HepG2 (cell line): ENCODE measurements at regions not wholly inside any gene's neighbourhood (a gene's known extent, or its start where the extent isn't known, plus 50 kb on each side); places are given as distances from the start of the nearest gene placed in this dataset.

ENCODE experiments used
- ATAC-seq: fragments of 200-7000 bp; cut with Tn5 transposase; 3 replicates; pipeline ENCODE4 v1.9.1; 2020; ENCODE audit warnings: mild to moderate bottlenecking, moderate library complexity
- BruUV-seq: library from RNA; stranded (reverse); fragments of 400-500 nt; replicated peaks from 2 replicates; lab custom pipeline; 2021; lab: Mats Ljungman, UMichigan
- CTCF ChIA-PET: fragments of 300-600 bp; formaldehyde crosslinking; extraction: SDS; loops from one replicate; lab custom pipeline; 2021; ENCODE audit warnings: low total read pairs, inconsistent platforms, low intra/inter-chr PET ratio; lab: Yijun Ruan, JAX
- POLR2A ChIA-PET: fragments of 350-600 bp; sonication (Branson Sonifier 250); formaldehyde crosslinking; loops from one replicate; lab custom pipeline; 2020; ENCODE audit warnings: antibody characterized with exemption, inconsistent platforms; lab: Yijun Ruan, JAX
- DNase-seq: peaks from one replicate; pipeline ENCODE4 v3.0.0-alpha.2; 2015; ENCODE audit warnings: low spot score
- FAIRE-seq: peaks from 3 replicates; lab custom pipeline; 2011; peaks lifted over from hg19 to GRCh38; lab: Jason Lieb, UNC
- H2AFZ ChIP-seq: one replicate; pipeline ENCODE4 v1.6.1; 2011; ENCODE audit warnings: low read length, inconsistent platforms
- H3K27ac ChIP-seq: fragments of 300-600 bp; 3 replicates; pipeline ENCODE4 v1.8.0; 2011; ENCODE audit warnings: mixed run types, mild to moderate bottlenecking, mixed read lengths, low read length, inconsistent platforms; ENCODE audit not compliant: insufficient read depth; ENCODE audit errors: extremely low read length
- H3K27me3 ChIP-seq, 2 experiments: fragments of 200-600 bp in 1 of 2; 2 replicates in 1 of 2; 3 replicates in 1 of 2; pipeline versions ENCODE4 v1.6.0 to v1.8.0; 2011; ENCODE audit warnings: low read length in 2 of 2, mild to moderate bottlenecking in 2 of 2, moderate library complexity in 2 of 2, inconsistent platforms in 1 of 2; ENCODE audit not compliant: insufficient read depth in 2 of 2, control insufficient read depth in 1 of 2
- H3K36me3 ChIP-seq, 2 experiments: fragments of 200-600 bp in 1 of 2; replicated peaks in 1 of 2; 2 replicates in 1 of 2; 3 replicates in 1 of 2; pipeline versions ENCODE4 v1.5.1 to v1.8.0; 2011; ENCODE audit warnings: low read length in 2 of 2, inconsistent platforms in 1 of 2; ENCODE audit not compliant: insufficient read depth in 2 of 2, control insufficient read depth in 1 of 2
- H3K4me1 ChIP-seq: 2 replicates; pipeline ENCODE4 v1.5.1; 2012; ENCODE audit warnings: low read length, inconsistent platforms; ENCODE audit not compliant: insufficient read depth
- H3K4me2 ChIP-seq: 2 replicates; pipeline ENCODE4 v1.6.0; 2011; ENCODE audit warnings: low read depth, low read length, inconsistent platforms
- H3K4me3 ChIP-seq, 3 experiments: fragments of 200-600 bp in 1 of 3; sonication (generic), shearing (Covaris generic) in 1 of 3; replicated peaks in 1 of 3; 2 replicates each; pipeline ENCODE4 v1.5.1; 2011 to 2016; ENCODE audit warnings: low read length in 3 of 3, inconsistent platforms in 2 of 3, low read depth in 2 of 3, mild to moderate bottlenecking in 2 of 3, control low read depth in 1 of 3, mixed read lengths in 1 of 3; ENCODE audit not compliant: insufficient read depth in 1 of 3
- H3K79me2 ChIP-seq: one replicate; pipeline ENCODE4 v1.6.1; 2011; ENCODE audit warnings: low read length, inconsistent platforms; ENCODE audit not compliant: insufficient read depth
- H3K9ac ChIP-seq: 2 replicates; pipeline ENCODE4 v1.6.0; 2011; ENCODE audit warnings: mild to moderate bottlenecking, low read depth, low read length, inconsistent platforms; ENCODE audit not compliant: insufficient read depth
- H3K9me3 ChIP-seq: 2 replicates; pipeline ENCODE4 v1.5.1; 2012; ENCODE audit warnings: mild to moderate bottlenecking, low read length
- H4K20me1 ChIP-seq: 2 replicates; pipeline ENCODE4 v1.6.0; 2011; ENCODE audit warnings: inconsistent platforms, mild to moderate bottlenecking, low read length, moderate library complexity; ENCODE audit not compliant: insufficient read depth
- CEBPB ChIP-seq: IDR thresholded peaks from 2 replicates; pipeline ENCODE4 v1.6.1; 2011; ENCODE audit warnings: low read depth, low read length, improper control_type of control experiment, borderline replicate concordance
- HNRNPH1 ChIP-seq: fragments of 200-400 bp; formaldehyde crosslinking; optimal IDR thresholded peaks from 2 replicates; pipeline ENCODE3; 2017; ENCODE audit warnings: mild to moderate bottlenecking, low read depth, low read length
- IRF9 ChIP-seq: sonication (generic); formaldehyde crosslinking; IDR thresholded peaks from 2 replicates; pipeline ENCODE4 v1.8.0; 2022; ENCODE audit warnings: missing genetic modification reagents, mild to moderate bottlenecking, borderline replicate concordance
- MNT ChIP-seq: fragments of 450-650 bp; IDR thresholded peaks from 2 replicates; pipeline ENCODE4 v1.6.1; 2016
- SAFB2 ChIP-seq: sonication (generic); formaldehyde crosslinking; IDR thresholded peaks from 2 replicates; pipeline ENCODE4 v1.5.1; 2020; ENCODE audit warnings: missing genetic modification reagents, low read depth, mild to moderate bottlenecking, borderline replicate concordance
- SNAPC4 ChIP-seq: sonication (generic); formaldehyde crosslinking; IDR thresholded peaks from 2 replicates; pipeline ENCODE4 v1.4.0; 2020; ENCODE audit warnings: mild to moderate bottlenecking, missing genetic modification reagents
- ZBTB25 ChIP-seq: IDR thresholded peaks from 2 replicates; pipeline ENCODE4 v1.6.1; 2018; ENCODE audit warnings: missing genetic modification reagents
- ZNF446 ChIP-seq: sonication (generic); formaldehyde crosslinking; IDR thresholded peaks from 2 replicates; pipeline ENCODE4 v1.5.0; 2020; ENCODE audit warnings: mild to moderate bottlenecking, missing genetic modification reagents
- ZNF616 ChIP-seq: sonication (generic); formaldehyde crosslinking; IDR thresholded peaks from 2 replicates; pipeline ENCODE4 v1.5.0; 2020; ENCODE audit warnings: low read depth, mild to moderate bottlenecking, missing genetic modification reagents
- WGBS: methylation state at CpG from one replicate; pipeline ENCODE4 v1.1.6; 2017; ENCODE audit warnings: low lambda C conversion rate; 5-methylcytosine and 5-hydroxymethylcytosine counted together
- in situ Hi-C: cut with HindIII; loops from 2 replicates; pipeline ENCODE4 v1.10.0; 2017; ENCODE audit warnings: low pct_unique_long_range_greater_than_20kb; ENCODE audit not compliant: extremely low pct_ligation_motif_present
- intact Hi-C: fragments of 100-400 bp; cut with micrococcal nuclease; formaldehyde crosslinking; loops from one replicate; pipeline ENCODE4 v1.10.0; 2022; ENCODE audit not compliant: unreplicated experiment

- BruUV-seq, result no TSS peak
- Histone ChIP-seq H2AFZ (no peak overlapping the region), H3K4me3 (no peak overlapping the region), H3K27me3 (peaks cover 10 to 63% of the 10 kb centered on the region in 2 experiments), H3K27ac (no peak overlapping the region), H4K20me1 (no peaks in the 10 kb centered on the region; the same call in 1 of the 2 replicates), H3K36me3 (no peaks in the 10 kb centered on the region), H3K4me1 (no peaks in the 10 kb centered on the region), H3K79me2 (no peaks in the 10 kb centered on the region), H3K4me2 (no peak overlapping the region), H3K9ac (no peak overlapping the region), H3K9me3 (no peaks in the 10 kb centered on the region)
- intact Hi-C loops (no loop called here), in situ Hi-C loops (loop anchor here (5.0 kb wide), 1 partner anchor 327 kb away; the partner anchor contains the start of gene OLFM1)
- CTCF ChIA-PET, result interaction anchor here (4.7 kb wide), 1 partner anchor 328 kb away, joined by 62 read pairs; the partner anchor contains the start of gene OLFM1
- POLR2A ChIA-PET, result no interaction called here
- DNase-seq (no peak), ATAC-seq (no peak), FAIRE-seq (no peak)
- 38% methylated on average over 10 of the region's 13 CpGs for WGBS
- TF ChIP-seq CEBPB, result peak; percentile 69
- TF ChIP-seq MNT, result peak; percentile 9; the same call in 1 of the 2 replicates
- no peak for TF ChIP-seq SAFB2
Observed at GRCh38 chr9:135414293-135414692, 65.3 kb upstream of the PPP1R26 start.

- no peaks in the 10 kb centered on the region; the same call in 1 of the 2 replicates for H4K20me1 ChIP-seq
- intact Hi-C loops, result no loop called here
- CTCF ChIA-PET, result no interaction called here
- no peaks in the 10 kb centered on the region for H3K79me2 ChIP-seq
- FAIRE-seq (no peak), DNase-seq (no peak), ATAC-seq (no peak)
- H3K27me3 ChIP-seq, result peaks cover 8 to 57% of the 10 kb centered on the region in 2 experiments; a peak in 4 of 5 replicates
- H3K4me3 ChIP-seq, result no peak overlapping the region
- no peaks in the 10 kb centered on the region for H3K9me3 ChIP-seq
- H2AFZ ChIP-seq, result no peak overlapping the region
- no peak overlapping the region for H3K9ac ChIP-seq
- 2% methylated on average over 6 of the region's 10 CpGs for WGBS
- no peak overlapping the region for H3K4me2 ChIP-seq
- no peaks in the 10 kb centered on the region for H3K36me3 ChIP-seq
- POLR2A ChIA-PET, result no interaction called here
- H3K4me1 ChIP-seq, result no peaks in the 10 kb centered on the region
- no peak overlapping the region for H3K27ac ChIP-seq
- in situ Hi-C loops, result no loop called here
- BruUV-seq, result no TSS peak
- no peak for TF ChIP-seq ZNF446 (CRISPR knock-in tag)
- no peak for TF ChIP-seq ZNF616 (CRISPR knock-in tag)
- TF ChIP-seq ZBTB25 (CRISPR knock-in tag), result no peak
- TF ChIP-seq SNAPC4 (CRISPR knock-in tag), result no peak
- TF ChIP-seq IRF9 (CRISPR knock-in tag), result no peak
- TF ChIP-seq HNRNPH1, result no peak
Observed at GRCh38 chr9:135415586-135415985, 64.0 kb upstream of the PPP1R26 start.
